GM03348 (cell line): ENCODE measurements at regions not wholly inside any gene's neighbourhood (a gene's known extent, or its start where the extent isn't known, plus 50 kb on each side); places are given as distances from the start of the nearest gene placed in this dataset.
"Not testable (repeated sequence)": the region's sequence is repeated elsewhere in the genome, so short reads cannot be mapped to it uniquely, and the experiment has no call there.

Experiments used
- DNase-seq: peaks from one replicate; pipeline ENCODE4 v3.0.0; 2012; ENCODE audit warnings: low spot score

- DNase-seq, result peak; percentile 7
These were observed 562.7 kb upstream of the WSB1 start for GRCh38 chr17:26731005-26731921.

GRCh38 chr17:26731926-26732325 lies 562.0 kb upstream of the WSB1 start:
- not testable (repeated sequence) for DNase-seq

- DNase-seq, result not testable (repeated sequence)
These were observed 559.1 kb upstream of the WSB1 start for GRCh38 chr17:26734775-26735174.

GRCh38 chr17:26735977-26736376 lies 557.9 kb upstream of the WSB1 start:
- DNase-seq, result not testable (repeated sequence)

- DNase-seq, result peak; percentile 2
These were observed 527.8 kb upstream of the WSB1 start for GRCh38 chr17:26765860-26766709.

GRCh38 chr17:26766743-26767142 lies 527.2 kb upstream of the WSB1 start:
- DNase-seq, result no peak

- no peak for DNase-seq
These were observed 520.4 kb upstream of the WSB1 start for GRCh38 chr17:26773189-26774188.

GRCh38 chr17:26774291-26775218 lies 519.4 kb upstream of the WSB1 start:
- DNase-seq, result no peak

GRCh38 chr17:26775219-26775822 lies 518.6 kb upstream of the WSB1 start:
- DNase-seq, result no peak

GRCh38 chr17:26780187-26780814 lies 513.6 kb upstream of the WSB1 start:
- not testable (repeated sequence) for DNase-seq

GRCh38 chr17:26782153-26782552 lies 511.8 kb upstream of the WSB1 start:
- DNase-seq, result no peak

- no peak for DNase-seq
These were observed 501.4 kb upstream of the WSB1 start for GRCh38 chr17:26792486-26792885.

GRCh38 chr17:26807024-26807423 lies 486.9 kb upstream of the WSB1 start:
- no peak for DNase-seq

GRCh38 chr17:26809033-26809432 lies 484.9 kb upstream of the WSB1 start:
- no peak for DNase-seq

GRCh38 chr17:26818736-26819135 lies 475.2 kb upstream of the WSB1 start:
- no peak for DNase-seq
